HG03066 (cell line): ENCODE measurements at regions not wholly inside any gene's neighbourhood (a gene's known extent, or its start where the extent isn't known, plus 50 kb on each side); places are given as distances from the start of the nearest gene placed in this dataset.

Source experiments
- ATAC-seq: cut with Tn5 transposase; IDR thresholded peaks from one replicate; pipeline ENCODE4 v1.9.1; 2021; ENCODE audit warnings: low read depth; ENCODE audit not compliant: unreplicated experiment

- ATAC-seq = peak; percentile 35
These were observed 63.2 kb upstream of the MAPRE2 start for GRCh38 chr18:34977838-34978532.

- no peak for ATAC-seq
These were observed 62.7 kb upstream of the MAPRE2 start for GRCh38 chr18:34978533-34978893.

- ATAC-seq = no peak
These were observed 62.1 kb upstream of the MAPRE2 start for GRCh38 chr18:34978953-34979608.

GRCh38 chr18:34981487-34981886, 59.7 kb upstream of the MAPRE2 start:
- no peak for ATAC-seq

GRCh38 chr18:34985963-34986362, 55.2 kb upstream of the MAPRE2 start:
- no peak for ATAC-seq

GRCh38 chr18:34990597-34990996, 50.6 kb upstream of the MAPRE2 start:
- no peak for ATAC-seq

GRCh38 chr18:34991152-34991551, 50.1 kb upstream of the MAPRE2 start:
- no peak for ATAC-seq
